Dendritic cell treated with granulocyte-macrophage colony-stimulating factor and Interleukin-4, amounts not matched to agents 40 ng/mL and 50 ng/mL, for 4 days (primary cell): ENCODE measurements at regions not wholly inside any gene's neighbourhood (a gene's known extent, or its start where the extent isn't known, plus 50 kb on each side); places are given as distances from the start of the nearest gene placed in this dataset.

ENCODE experiments used
- H3K27ac Mint-ChIP-seq: one replicate; pipeline ENCODE4 v1.8.0; 2022; ENCODE audit warnings: mild to moderate bottlenecking, mixed read lengths
- H3K27me3 Mint-ChIP-seq: one replicate; pipeline ENCODE4 v1.8.0; 2022; ENCODE audit warnings: mild to moderate bottlenecking, mixed read lengths
- H3K36me3 Mint-ChIP-seq: one replicate; pipeline ENCODE4 v1.8.0; 2022; ENCODE audit warnings: low read depth, mixed read lengths
- H3K4me1 Mint-ChIP-seq: one replicate; pipeline ENCODE4 v1.8.0; 2022; ENCODE audit warnings: low read depth, mixed read lengths
- H3K4me3 Mint-ChIP-seq: one replicate; pipeline ENCODE4 v1.8.0; 2022; ENCODE audit warnings: mild to moderate bottlenecking, moderate library complexity, mixed read lengths
- H3K9me3 Mint-ChIP-seq: one replicate; pipeline ENCODE4 v1.8.0; 2022; ENCODE audit warnings: mixed read lengths
- intact Hi-C: fragments of 100-400 bp; cut with micrococcal nuclease; formaldehyde crosslinking; loops from one replicate; pipeline ENCODE4 v1.15.0; 2022

DNA sequence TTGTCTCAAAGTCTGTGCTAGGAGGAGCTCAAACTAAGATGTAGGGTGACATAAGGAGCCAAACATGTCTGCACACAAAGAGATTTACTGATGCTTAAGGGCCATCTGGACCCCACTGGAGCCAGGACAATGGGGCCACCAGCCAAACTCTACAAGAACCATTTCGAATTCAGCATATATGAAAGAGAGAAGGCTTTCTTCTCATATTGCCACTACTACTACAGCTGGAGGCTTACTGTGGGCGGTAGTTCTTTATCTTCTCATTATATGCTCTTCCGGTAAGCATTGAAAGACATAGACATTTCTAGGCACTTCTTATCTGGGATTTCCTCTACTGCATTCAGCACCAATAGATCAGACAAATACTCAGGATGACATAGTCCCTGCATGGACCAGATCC, 404.4 kb upstream of the PROK2 start:
- no peak overlapping the region for H3K4me3 Mint-ChIP-seq
- intact Hi-C loops, result no loop called here
- no peaks in the 10 kb centered on the region for H3K9me3 Mint-ChIP-seq
- no peak overlapping the region for H3K27ac Mint-ChIP-seq
- H3K27me3 Mint-ChIP-seq, result peaks cover 36% of the 10 kb centered on the region
- no peaks in the 10 kb centered on the region for H3K36me3 Mint-ChIP-seq
- peaks cover 18% of the 10 kb centered on the region for H3K4me1 Mint-ChIP-seq

DNA sequence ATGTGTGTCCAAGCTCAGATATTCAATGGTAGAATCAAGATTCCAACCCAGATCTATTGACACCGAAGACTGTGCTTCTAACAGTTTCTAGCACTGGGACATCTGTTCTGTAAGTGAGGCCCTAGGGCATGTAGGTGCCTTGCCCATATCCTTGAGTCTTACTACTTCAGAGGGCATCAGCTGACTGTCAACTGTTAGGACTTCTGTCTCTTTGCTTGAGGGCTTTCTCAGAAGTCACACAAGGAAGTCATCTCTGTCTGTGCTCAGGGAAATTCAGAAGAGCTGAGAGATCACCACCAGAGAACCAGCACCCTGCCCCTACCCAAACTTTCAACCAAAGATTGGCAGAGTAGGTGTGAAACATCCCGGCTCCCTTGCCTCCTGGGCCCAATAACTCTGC, 403.6 kb upstream of the PROK2 start:
- peaks cover 18% of the 10 kb centered on the region for H3K4me1 Mint-ChIP-seq
- peaks cover 31% of the 10 kb centered on the region for H3K27me3 Mint-ChIP-seq
- no peaks in the 10 kb centered on the region for H3K9me3 Mint-ChIP-seq
- no peak overlapping the region for H3K4me3 Mint-ChIP-seq
- intact Hi-C loops, result no loop called here
- no peak overlapping the region for H3K27ac Mint-ChIP-seq
- no peaks in the 10 kb centered on the region for H3K36me3 Mint-ChIP-seq

DNA sequence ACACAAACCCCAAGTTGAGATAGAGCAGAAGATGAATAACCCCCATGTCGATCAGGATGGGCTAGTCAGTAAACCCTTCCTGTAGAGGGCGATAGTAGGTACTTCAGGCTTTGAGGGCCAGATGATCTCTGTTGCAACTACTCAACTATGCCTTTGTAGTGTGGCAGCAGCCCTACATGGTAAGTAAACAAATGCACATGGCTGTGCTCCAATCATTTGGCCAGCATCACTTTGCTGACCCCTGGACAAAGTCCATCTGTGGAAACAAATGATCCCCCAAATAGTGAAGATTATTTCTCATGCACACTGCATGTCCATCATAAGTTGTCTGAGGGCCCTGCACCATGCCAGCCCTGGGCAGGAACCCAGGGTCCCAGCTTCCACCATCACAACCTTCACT, 402.2 kb upstream of the PROK2 start:
- H3K27ac Mint-ChIP-seq, result no peak overlapping the region
- H3K27me3 Mint-ChIP-seq, result peaks cover 38% of the 10 kb centered on the region
- H3K36me3 Mint-ChIP-seq, result no peaks in the 10 kb centered on the region
- no peaks in the 10 kb centered on the region for H3K9me3 Mint-ChIP-seq
- intact Hi-C loops, result no loop called here
- peaks cover 28% of the 10 kb centered on the region for H3K4me1 Mint-ChIP-seq
- H3K4me3 Mint-ChIP-seq, result no peak overlapping the region

DNA sequence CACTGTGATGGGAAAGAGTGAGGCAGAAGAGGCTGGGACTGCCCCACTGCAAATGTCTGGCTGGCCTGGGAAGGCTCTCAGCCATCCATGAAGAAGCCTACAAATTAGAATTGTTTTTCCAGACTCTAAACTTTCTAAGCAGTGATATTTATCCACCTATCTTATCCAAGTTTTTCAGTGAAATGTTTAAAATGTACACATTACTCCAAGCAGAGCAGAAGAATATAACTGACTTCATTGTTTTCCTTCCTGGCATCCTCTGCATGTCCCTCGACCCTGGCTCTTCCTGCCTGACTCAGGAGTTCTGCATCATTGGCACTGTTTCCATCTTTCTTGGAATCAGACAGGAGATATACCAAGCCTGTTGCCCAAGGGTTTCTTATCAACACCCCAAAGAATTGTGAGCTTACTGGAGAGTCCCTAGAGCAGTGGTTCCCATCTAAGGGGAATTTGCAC, 401.5 kb upstream of the PROK2 start:
- Mint-ChIP-seq H3K4me3 (no peak overlapping the region), H3K36me3 (no peaks in the 10 kb centered on the region), H3K4me1 (peaks cover 35% of the 10 kb centered on the region), H3K27ac (no peak overlapping the region), H3K9me3 (no peaks in the 10 kb centered on the region), H3K27me3 (peaks cover 43% of the 10 kb centered on the region)
- intact Hi-C loops, result no loop called here

DNA sequence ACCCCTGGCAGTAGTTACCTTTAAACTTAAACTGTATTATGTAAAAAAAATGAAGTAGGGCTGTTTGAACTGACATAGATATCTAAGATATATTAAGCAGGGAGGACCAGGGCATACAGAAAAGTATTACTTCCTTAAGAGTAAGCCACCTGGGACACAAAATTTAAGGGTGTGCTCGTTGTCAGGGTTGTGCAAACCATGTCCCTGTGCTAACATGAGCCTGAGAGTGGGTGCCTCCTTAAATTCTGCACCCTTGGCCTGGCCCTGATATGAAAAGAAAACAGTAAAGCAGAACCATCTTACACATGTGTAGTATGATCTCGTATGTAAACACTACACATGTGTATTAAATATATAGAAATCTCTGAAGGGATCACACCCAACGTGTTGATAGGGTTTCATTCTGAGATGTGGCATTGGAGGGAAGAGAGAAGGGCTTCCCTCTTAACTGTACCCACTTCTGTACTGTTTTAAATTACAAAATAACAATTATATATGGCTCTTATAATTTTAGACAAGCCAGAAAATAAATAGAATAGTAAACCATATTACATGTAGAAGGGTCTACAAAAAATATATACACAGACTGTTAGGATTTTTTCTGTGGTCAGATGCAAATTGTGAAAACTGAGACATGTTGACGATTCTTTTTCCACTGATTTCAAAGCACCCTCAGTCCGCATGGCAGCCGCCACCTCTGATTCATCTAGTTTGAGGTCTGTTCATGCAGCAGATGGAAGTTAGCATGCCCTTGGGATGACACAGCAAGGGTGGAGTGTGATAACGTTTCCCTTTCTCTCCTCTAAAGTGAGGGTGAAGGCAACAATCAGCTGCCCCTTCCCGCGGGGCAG, 400.8 kb upstream of the PROK2 start:
- Mint-ChIP-seq H3K9me3 (no peaks in the 10 kb centered on the region), H3K36me3 (no peaks in the 10 kb centered on the region), H3K27ac (no peak overlapping the region), H3K4me3 (no peak overlapping the region), H3K27me3 (peaks cover 46% of the 10 kb centered on the region), H3K4me1 (peaks cover 40% of the 10 kb centered on the region)
- intact Hi-C loops, result no loop called here

DNA sequence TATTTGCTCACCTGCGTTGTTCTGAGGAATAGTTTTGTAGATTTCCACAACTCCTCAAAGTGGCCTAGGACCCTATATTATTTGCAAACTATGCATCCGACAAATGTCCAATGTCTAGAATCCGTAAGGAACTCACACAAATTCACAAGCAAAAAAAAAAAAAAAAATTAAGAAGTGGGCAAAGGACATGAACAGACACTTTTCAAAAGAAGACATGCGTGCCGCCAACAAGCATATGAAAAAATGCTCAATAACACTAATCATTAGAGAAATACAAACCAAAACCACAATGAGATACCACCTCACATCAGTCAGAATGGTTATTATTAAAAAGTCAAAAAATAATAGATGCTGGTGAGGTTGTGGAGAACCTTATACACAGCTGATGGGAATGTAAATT, 398.5 kb upstream of the PROK2 start:
- intact Hi-C loops, result no loop called here
- Mint-ChIP-seq H3K4me1 (peaks cover 46% of the 10 kb centered on the region), H3K4me3 (no peak overlapping the region), H3K36me3 (no peaks in the 10 kb centered on the region), H3K27ac (no peak overlapping the region), H3K9me3 (no peaks in the 10 kb centered on the region), H3K27me3 (peaks cover 52% of the 10 kb centered on the region)

DNA sequence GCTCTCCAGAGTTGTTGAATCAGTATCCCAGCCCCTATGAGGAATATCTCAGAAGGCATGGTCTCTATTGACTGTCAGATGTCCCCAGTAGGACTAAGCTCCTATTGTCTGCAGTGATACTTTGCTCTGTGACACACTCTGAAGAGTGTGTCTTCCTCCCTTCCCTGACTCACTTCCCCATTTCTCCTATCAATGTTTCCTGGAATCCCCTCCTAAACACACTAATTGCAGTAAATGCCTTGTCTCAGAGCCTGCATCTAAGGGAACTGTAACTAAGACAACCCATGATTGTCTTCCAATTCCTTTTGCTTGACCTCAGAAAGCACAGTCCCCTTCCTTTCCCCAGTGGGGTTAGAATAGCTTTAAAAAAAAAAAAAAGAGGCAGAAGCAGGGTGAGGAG, 397.3 kb upstream of the PROK2 start:
- Mint-ChIP-seq H3K4me1 (peaks cover 56% of the 10 kb centered on the region), H3K27ac (peak overlapping the region; percentile 12), H3K9me3 (no peaks in the 10 kb centered on the region), H3K36me3 (no peaks in the 10 kb centered on the region), H3K4me3 (no peak overlapping the region), H3K27me3 (peaks cover 62% of the 10 kb centered on the region)
- intact Hi-C loops, result no loop called here

DNA sequence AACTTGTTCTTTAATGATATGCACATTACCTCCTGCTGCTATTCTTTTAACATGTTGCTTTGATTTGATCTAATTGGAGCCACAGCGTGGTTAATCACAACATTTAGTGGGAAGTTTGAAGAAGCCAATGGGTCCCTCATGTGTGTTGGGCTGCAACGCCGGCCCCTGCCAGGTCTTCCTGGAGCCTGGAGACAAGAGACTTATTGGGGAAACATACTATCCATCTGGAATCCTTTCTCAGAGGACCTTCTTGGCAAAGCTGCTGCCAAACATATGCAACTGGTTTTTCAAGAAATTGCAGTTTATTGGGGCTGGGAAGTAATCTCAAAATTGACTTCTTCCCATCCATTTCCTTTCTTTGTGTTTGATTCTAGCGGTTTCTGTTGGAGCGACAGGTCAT, 396.3 kb upstream of the PROK2 start:
- Mint-ChIP-seq H3K4me3 (no peak overlapping the region), H3K9me3 (no peaks in the 10 kb centered on the region), H3K27me3 (peaks cover 67% of the 10 kb centered on the region), H3K4me1 (peaks cover 56% of the 10 kb centered on the region), H3K36me3 (no peaks in the 10 kb centered on the region), H3K27ac (no peak overlapping the region)
- intact Hi-C loops, result no loop called here

DNA sequence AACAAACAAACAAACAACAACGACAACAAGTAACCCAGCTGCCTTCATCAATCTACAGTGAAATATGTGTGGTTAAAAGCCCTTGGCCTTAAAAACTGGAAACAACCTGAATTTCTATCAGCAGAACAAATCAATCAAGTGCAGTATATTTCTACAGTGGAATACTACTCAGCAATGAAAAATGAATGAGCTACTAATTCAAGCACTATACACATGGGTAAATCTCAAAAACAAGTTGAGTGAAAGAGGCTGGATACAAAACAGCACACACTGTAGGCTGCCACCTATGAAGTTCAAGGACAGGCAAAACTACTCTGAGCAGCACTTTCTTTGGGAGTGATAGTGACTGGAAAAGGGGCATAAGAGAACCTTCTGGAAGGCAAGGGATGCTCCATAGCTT, 395.5 kb upstream of the PROK2 start:
- no peaks in the 10 kb centered on the region for H3K9me3 Mint-ChIP-seq
- H3K27me3 Mint-ChIP-seq, result peaks cover 66% of the 10 kb centered on the region
- H3K36me3 Mint-ChIP-seq, result no peaks in the 10 kb centered on the region
- intact Hi-C loops, result no loop called here
- H3K4me3 Mint-ChIP-seq, result no peak overlapping the region
- no peak overlapping the region for H3K27ac Mint-ChIP-seq
- H3K4me1 Mint-ChIP-seq, result peaks cover 61% of the 10 kb centered on the region

DNA sequence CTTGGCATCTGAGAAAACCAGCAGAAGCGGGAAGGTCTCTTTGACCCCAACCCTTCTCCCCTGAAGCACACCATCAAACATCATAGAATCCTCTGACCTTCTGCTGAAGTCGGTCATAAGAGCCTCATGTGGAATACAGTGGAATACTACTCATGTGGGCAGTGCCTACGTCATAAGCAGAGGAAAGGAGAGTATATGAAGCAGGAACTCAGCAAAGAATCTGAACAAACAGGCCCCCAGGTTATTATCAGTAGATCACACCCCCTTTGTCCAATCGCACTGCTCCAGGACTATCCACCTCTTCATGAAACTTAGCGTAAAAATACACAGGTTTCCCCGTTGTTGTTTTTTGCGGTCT, 394.1 kb upstream of the PROK2 start:
- Mint-ChIP-seq H3K4me1 (peaks cover 68% of the 10 kb centered on the region), H3K27me3 (peaks cover 73% of the 10 kb centered on the region), H3K36me3 (no peaks in the 10 kb centered on the region), H3K4me3 (no peak overlapping the region), H3K27ac (no peak overlapping the region), H3K9me3 (no peaks in the 10 kb centered on the region)
- intact Hi-C loops, result loop anchor here (10.0 kb wide), 1 partner anchor 76 kb away; no protein-coding TSS in a partner anchor

DNA sequence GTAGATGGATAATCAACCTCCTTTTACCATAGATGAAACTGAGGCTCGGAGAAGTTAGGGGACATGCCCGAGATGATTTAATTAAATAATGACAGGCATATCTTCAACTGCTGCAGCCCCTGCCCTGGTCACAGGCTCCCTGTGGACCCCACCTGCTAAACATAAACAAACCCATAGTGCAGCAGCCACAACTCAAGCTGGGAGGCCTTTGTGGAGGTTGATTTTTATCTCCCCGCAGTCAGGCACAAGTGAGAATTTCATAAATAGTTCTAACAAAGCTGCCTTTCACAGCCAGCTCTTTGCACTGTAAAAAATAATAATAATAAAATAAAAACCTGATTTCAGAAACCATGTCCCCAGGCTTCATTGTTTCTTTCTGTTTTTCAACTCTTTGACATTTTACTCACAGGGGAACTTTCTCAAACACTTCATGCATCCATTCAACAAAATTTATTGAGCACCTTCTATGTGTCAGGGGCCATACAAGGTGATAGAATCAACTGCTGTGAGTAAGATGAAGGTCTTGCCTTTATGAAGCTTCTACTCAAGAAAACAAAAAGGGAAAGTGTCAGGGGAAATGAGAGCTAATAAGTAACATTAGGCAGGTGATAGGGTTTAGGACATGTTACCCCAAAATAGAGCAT, 393.6 kb upstream of the PROK2 start:
- Mint-ChIP-seq H3K27me3 (peaks cover 78% of the 10 kb centered on the region), H3K27ac (no peak overlapping the region), H3K9me3 (no peaks in the 10 kb centered on the region), H3K4me1 (peaks cover 73% of the 10 kb centered on the region), H3K36me3 (no peaks in the 10 kb centered on the region), H3K4me3 (no peak overlapping the region)
- intact Hi-C loops, result loop anchor here (10.0 kb wide), 1 partner anchor 76 kb away; no protein-coding TSS in a partner anchor

DNA sequence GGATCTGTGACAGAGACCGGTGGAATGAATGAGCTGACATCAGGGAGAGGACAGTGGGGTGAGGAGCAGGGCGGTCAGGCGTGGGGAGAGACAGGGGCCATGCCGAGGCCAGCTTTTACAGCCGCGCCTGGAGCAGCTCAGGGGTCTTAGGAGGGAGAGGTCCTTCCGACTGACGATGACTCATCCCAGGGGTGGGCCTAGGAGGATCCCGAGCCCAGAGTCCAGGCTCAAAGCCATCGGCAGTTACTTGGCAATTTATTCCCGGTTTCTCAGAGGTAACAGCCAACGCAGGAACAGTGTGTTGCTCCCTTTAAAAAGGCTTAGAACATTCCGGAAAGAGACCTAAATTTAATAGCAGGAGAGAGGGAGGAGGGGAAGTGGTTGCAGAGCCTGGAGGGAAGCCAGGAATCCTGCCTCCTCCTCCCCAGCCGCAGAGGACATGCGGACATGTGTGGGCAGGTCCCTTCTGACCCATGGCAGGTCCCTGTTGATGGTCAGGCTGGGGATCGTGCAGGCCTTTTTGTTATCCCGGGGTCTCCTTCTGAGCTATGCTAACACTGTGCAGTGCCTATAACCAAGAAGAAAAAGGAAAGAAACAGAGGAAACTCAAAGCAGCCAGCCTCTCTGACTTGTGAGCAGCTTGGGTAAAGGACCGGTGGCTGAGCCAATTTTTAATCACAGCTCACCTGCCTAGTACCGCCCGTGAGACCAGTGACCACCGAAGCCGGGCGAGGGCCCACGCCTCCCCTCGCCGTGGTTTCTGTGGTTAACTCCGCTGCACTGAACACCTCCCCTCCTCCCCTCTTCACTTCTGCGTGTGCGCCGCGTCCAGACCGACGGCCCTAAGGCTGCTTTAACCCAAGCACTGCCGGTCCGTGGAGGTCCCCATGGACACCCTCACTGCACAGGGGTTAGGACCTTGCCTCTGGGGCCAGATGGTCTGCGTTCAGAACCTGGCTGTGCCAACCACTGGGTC, 392.4 kb upstream of the PROK2 start:
- intact Hi-C loops, result loop anchor here (10.0 kb wide), 1 partner anchor 77 kb away; no protein-coding TSS in a partner anchor
- Mint-ChIP-seq H3K4me1 (peaks cover 65% of the 10 kb centered on the region), H3K4me3 (peak overlapping the region; percentile 67)

DNA sequence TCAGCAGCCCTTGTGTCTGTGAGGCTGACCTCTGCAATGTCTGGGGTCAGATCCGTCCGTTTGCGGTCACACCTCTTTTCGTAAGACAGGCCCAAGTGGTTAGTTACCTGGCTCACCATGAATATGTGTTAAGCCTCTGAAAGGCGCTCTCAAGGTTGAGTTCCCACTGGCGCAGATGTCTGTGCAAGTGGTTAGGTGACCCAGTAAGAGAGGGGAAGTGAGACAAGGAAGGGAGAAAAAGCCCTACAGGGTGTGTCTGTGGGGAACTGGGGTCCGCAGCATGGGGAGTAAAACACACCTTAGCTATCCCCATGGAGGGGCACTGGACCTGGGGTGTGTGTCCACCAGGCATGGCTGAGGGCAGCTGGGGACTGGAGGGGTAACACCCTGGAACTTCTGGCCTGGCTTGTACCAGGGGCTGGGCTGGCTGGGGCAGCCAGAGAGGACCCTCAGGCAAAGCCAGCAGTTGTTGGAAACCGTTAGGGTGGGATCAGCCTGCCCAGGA, 391.6 kb upstream of the PROK2 start:
- no peaks in the 10 kb centered on the region for H3K36me3 Mint-ChIP-seq
- H3K27me3 Mint-ChIP-seq, result peaks cover 75% of the 10 kb centered on the region
- H3K9me3 Mint-ChIP-seq, result no peaks in the 10 kb centered on the region
- peak overlapping the region; percentile 67 for H3K4me3 Mint-ChIP-seq
- intact Hi-C loops, result loop anchor here (10.0 kb wide), 1 partner anchor 78 kb away; no protein-coding TSS in a partner anchor
- peaks cover 58% of the 10 kb centered on the region for H3K4me1 Mint-ChIP-seq
- H3K27ac Mint-ChIP-seq, result peak overlapping the region; percentile 80

More for the DNA sequence above, 392.4 kb upstream of the PROK2 start:
- no peaks in the 10 kb centered on the region for H3K9me3 Mint-ChIP-seq
- H3K27ac Mint-ChIP-seq, result peak overlapping the region; percentile 80
- H3K27me3 Mint-ChIP-seq, result peaks cover 76% of the 10 kb centered on the region
- H3K36me3 Mint-ChIP-seq, result no peaks in the 10 kb centered on the region
